BE2C (cell line): ENCODE measurements at regions not wholly inside any gene's neighbourhood (a gene's known extent, or its start where the extent isn't known, plus 50 kb on each side); places are given as distances from the start of the nearest gene placed in this dataset.

ENCODE experiments used
- DNase-seq: peaks from one replicate; pipeline ENCODE4 v3.0.0-alpha.2; 2020
- H3K27me3 ChIP-seq: fragments of 250-450 bp; sonication (Bioruptor Pico); 2 replicates; pipeline ENCODE4 v1.5.1; 2020; ENCODE audit warnings: mild to moderate bottlenecking
- H3K36me3 ChIP-seq: fragments of 250-450 bp; sonication (Bioruptor Pico); 2 replicates; pipeline ENCODE4 v1.5.1; 2020; ENCODE audit warnings: mild to moderate bottlenecking
- H3K4me1 ChIP-seq: fragments of 250-450 bp; sonication (Bioruptor Pico); 2 replicates; pipeline ENCODE4 v1.5.1; 2020
- H3K4me3 ChIP-seq: 2 replicates; pipeline ENCODE4 v1.5.1; 2011; ENCODE audit warnings: low read depth, low read length
- H3K9me3 ChIP-seq: fragments of 250-450 bp; sonication (Bioruptor Pico); 2 replicates; pipeline ENCODE4 v1.5.1; 2020
- TF ChIP-seq, protein P1 (sequence below): IDR thresholded peaks from 2 replicates; pipeline ENCODE4 v1.5.1; 2012; ENCODE audit warnings: mild to moderate bottlenecking, low read depth, low read length

DNA sequence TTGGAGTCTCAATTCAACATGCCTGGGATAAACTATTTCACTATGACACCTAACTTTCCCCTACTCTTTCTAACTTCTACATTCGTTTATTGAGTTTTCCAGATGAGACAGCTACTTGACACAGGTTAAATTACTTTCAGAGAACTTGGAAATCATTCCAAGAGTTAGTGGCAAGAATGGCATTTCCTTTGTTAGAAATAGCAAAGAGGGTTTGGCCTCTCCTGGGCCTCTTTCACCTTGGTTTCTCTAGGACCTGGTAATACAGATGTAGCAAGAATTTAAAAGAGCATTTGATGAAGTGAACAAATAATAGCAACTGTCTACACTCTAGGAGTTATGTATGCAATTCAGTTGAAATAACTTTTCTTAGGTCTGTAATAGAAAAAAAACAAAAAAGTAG, 748.9 kb downstream of the MECOM start:
- TF ChIP-seq, protein P1, sequence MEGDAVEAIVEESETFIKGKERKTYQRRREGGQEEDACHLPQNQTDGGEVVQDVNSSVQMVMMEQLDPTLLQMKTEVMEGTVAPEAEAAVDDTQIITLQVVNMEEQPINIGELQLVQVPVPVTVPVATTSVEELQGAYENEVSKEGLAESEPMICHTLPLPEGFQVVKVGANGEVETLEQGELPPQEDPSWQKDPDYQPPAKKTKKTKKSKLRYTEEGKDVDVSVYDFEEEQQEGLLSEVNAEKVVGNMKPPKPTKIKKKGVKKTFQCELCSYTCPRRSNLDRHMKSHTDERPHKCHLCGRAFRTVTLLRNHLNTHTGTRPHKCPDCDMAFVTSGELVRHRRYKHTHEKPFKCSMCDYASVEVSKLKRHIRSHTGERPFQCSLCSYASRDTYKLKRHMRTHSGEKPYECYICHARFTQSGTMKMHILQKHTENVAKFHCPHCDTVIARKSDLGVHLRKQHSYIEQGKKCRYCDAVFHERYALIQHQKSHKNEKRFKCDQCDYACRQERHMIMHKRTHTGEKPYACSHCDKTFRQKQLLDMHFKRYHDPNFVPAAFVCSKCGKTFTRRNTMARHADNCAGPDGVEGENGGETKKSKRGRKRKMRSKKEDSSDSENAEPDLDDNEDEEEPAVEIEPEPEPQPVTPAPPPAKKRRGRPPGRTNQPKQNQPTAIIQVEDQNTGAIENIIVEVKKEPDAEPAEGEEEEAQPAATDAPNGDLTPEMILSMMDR: no peak
- no peaks in the 10 kb centered on the region for H3K9me3 ChIP-seq
- no peaks in the 10 kb centered on the region for H3K36me3 ChIP-seq
- H3K27me3 ChIP-seq: no peaks in the 10 kb centered on the region; the same call in 1 of the 2 replicates
- DNase-seq: no peak
- H3K4me1 ChIP-seq: no peaks in the 10 kb centered on the region
- no peak overlapping the region for H3K4me3 ChIP-seq

DNA sequence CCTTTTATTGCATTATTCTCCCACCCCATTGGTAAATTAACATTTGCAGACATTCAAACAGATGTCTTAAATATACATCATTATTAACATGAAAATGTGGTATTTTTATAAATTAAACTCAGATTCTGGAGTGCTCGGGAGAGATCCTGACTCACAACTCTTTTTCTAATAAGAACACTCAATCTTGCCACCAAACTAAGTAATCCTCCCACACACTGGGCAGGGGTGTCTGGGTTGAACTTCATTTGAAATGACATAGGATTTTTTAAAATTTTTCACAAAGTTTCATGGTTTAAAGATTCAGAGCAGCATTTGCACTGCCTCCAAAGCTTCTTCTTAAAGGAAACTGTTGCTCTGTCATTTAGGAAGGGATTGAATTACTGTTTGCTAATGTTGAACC, 754.3 kb downstream of the MECOM start:
- Histone ChIP-seq H3K36me3 (no peaks in the 10 kb centered on the region), H3K27me3 (no peaks in the 10 kb centered on the region), H3K4me3 (no peak overlapping the region), H3K4me1 (no peaks in the 10 kb centered on the region), H3K9me3 (no peaks in the 10 kb centered on the region)
- TF ChIP-seq, protein P1: no peak
- no peak for DNase-seq

DNA sequence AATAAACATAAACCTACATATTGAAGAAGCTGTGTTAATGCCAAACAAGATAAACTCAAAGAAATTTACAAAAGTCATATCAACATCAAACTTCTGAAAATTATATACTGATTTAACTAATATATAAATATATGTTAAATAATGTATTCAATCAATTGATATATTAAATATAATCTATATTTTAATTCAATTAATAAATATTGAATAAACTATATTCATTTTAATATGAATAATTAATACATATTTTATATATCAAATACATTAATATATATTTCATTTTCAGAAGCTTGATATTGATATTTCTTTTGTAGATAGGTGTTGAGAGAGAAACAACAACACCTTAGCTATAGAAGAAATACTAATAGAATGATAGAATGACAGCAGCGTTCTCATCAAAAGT, 768.1 kb downstream of the MECOM start:
- no peaks in the 10 kb centered on the region; the same call in 1 of the 2 replicates for H3K27me3 ChIP-seq
- H3K4me1 ChIP-seq: no peaks in the 10 kb centered on the region
- no peaks in the 10 kb centered on the region for H3K36me3 ChIP-seq
- no peaks in the 10 kb centered on the region for H3K9me3 ChIP-seq
- H3K4me3 ChIP-seq: no peak overlapping the region
- TF ChIP-seq, protein P1: no peak
- DNase-seq: no peak

GRCh38 chr3:168894214-168894613, 769.3 kb downstream of the MECOM start:
- H3K4me3 ChIP-seq: no peak overlapping the region
- TF ChIP-seq, protein P1: no peak
- no peaks in the 10 kb centered on the region for H3K27me3 ChIP-seq
- no peaks in the 10 kb centered on the region for H3K36me3 ChIP-seq
- no peaks in the 10 kb centered on the region for H3K9me3 ChIP-seq
- DNase-seq: no peak
- H3K4me1 ChIP-seq: no peaks in the 10 kb centered on the region

- Histone ChIP-seq H3K36me3 (no peaks in the 10 kb centered on the region), H3K27me3 (no peaks in the 10 kb centered on the region), H3K4me1 (no peaks in the 10 kb centered on the region), H3K9me3 (no peaks in the 10 kb centered on the region), H3K4me3 (no peak overlapping the region)
- DNase-seq: no peak
- TF ChIP-seq, protein P1: no peak
Observed at GRCh38 chr3:168889666-168890065, 773.8 kb downstream of the MECOM start.

DNA sequence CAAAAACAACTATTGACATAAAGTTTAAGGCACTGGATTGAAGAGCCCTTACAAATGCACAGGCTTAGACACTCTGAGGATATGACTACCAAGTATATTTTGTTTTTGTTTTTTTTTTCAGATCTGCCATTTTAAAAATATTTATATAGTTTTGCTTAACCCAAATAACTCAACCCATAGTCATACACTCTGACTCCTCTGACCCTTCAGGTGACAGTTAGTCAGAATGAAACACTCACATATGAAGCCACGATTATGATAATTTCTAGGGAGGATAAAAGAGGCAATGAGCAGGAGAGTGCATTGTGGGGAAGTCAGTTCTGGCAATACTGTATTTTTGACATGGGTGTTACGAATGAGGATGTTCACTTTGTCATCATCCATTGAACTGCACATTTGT, 774.7 kb downstream of the MECOM start:
- DNase-seq: no peak
- Histone ChIP-seq H3K9me3 (no peaks in the 10 kb centered on the region), H3K4me3 (no peak overlapping the region), H3K27me3 (no peaks in the 10 kb centered on the region), H3K4me1 (no peaks in the 10 kb centered on the region), H3K36me3 (no peaks in the 10 kb centered on the region)
- TF ChIP-seq, protein P1: no peak
